ENCODE measurements at regions not wholly inside any gene's neighbourhood (a gene's known extent, or its start where the extent isn't known, plus 50 kb on each side); places are given as distances from the start of the nearest gene placed in this dataset.

DNA sequence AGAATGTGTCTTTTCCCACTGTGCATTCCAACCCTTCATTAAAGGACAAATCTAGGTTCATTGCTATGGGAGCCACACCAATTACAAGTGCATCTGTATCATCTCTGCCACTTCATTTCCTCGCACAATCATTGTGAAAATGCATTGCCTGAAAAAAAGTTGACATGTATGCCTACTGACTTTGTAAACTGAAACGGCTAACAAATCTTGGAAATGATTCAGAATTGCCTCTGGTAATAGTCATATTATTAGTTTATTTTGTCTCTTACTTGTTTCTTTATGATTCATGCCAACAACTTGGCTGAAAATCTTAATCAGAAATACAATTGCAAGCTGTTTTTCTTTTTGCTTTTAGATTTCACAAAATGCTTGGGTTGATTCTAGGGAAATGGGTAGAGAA lies 497.1 kb downstream of the ZIC1 start:
- Histone ChIP-seq H3K27ac (replicated peaks) (no peak overlapping the region), H3K27me3 (ENCODE audit: insufficient read depth, poor library complexity, severe bottlenecking) (no peaks in the 10 kb centered on the region), H3K4me3 (replicated peaks; ENCODE audit: insufficient read depth, low read length) (no peak overlapping the region)
- TF ChIP-seq, protein P1, sequence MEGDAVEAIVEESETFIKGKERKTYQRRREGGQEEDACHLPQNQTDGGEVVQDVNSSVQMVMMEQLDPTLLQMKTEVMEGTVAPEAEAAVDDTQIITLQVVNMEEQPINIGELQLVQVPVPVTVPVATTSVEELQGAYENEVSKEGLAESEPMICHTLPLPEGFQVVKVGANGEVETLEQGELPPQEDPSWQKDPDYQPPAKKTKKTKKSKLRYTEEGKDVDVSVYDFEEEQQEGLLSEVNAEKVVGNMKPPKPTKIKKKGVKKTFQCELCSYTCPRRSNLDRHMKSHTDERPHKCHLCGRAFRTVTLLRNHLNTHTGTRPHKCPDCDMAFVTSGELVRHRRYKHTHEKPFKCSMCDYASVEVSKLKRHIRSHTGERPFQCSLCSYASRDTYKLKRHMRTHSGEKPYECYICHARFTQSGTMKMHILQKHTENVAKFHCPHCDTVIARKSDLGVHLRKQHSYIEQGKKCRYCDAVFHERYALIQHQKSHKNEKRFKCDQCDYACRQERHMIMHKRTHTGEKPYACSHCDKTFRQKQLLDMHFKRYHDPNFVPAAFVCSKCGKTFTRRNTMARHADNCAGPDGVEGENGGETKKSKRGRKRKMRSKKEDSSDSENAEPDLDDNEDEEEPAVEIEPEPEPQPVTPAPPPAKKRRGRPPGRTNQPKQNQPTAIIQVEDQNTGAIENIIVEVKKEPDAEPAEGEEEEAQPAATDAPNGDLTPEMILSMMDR (IDR thresholded peaks at IDR 0.05; ENCODE audit: insufficient read depth, low read length), result no peak
- TF ChIP-seq, protein P2, sequence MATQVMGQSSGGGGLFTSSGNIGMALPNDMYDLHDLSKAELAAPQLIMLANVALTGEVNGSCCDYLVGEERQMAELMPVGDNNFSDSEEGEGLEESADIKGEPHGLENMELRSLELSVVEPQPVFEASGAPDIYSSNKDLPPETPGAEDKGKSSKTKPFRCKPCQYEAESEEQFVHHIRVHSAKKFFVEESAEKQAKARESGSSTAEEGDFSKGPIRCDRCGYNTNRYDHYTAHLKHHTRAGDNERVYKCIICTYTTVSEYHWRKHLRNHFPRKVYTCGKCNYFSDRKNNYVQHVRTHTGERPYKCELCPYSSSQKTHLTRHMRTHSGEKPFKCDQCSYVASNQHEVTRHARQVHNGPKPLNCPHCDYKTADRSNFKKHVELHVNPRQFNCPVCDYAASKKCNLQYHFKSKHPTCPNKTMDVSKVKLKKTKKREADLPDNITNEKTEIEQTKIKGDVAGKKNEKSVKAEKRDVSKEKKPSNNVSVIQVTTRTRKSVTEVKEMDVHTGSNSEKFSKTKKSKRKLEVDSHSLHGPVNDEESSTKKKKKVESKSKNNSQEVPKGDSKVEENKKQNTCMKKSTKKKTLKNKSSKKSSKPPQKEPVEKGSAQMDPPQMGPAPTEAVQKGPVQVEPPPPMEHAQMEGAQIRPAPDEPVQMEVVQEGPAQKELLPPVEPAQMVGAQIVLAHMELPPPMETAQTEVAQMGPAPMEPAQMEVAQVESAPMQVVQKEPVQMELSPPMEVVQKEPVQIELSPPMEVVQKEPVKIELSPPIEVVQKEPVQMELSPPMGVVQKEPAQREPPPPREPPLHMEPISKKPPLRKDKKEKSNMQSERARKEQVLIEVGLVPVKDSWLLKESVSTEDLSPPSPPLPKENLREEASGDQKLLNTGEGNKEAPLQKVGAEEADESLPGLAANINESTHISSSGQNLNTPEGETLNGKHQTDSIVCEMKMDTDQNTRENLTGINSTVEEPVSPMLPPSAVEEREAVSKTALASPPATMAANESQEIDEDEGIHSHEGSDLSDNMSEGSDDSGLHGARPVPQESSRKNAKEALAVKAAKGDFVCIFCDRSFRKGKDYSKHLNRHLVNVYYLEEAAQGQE (IDR thresholded peaks at IDR 0.05; ENCODE audit: insufficient replicate concordance, low read depth), result no peak
- TF ChIP-seq POLR2AphosphoS5 (IDR thresholded peaks at IDR 0.05; ENCODE audit: low read depth) (no peak), GABPA (IDR thresholded peaks at IDR 0.05; ENCODE audit: low read depth) (no peak), SPI1 (IDR thresholded peaks at IDR 0.05; ENCODE audit: borderline replicate concordance, low read depth) (no peak)
- no peak for DNase-seq (ENCODE audit: low read depth in 1 of 2, low spot score in 1 of 2)

DNA sequence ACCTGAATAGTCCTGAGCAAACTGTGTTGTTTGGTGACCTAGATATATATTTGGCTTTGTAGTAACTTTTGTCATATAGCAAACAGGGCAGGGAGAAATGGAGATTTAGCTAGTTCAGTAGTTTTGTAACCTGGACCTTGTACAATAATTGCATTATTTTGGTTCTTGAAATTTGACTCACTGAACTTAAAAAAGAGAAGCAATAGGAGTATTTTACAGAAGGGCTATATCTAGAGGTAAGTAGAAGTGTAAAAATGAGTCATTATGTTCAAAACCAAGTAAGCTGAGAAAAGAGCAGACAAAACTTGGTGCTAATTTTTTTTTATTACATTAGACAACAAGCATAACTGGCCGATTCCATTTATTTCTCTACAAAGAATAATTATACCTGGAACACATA lies 505.4 kb downstream of the ZIC1 start:
- TF ChIP-seq, protein P2 (IDR thresholded peaks at IDR 0.05; ENCODE audit: insufficient replicate concordance, low read depth), result no peak
- TF ChIP-seq SPI1 (IDR thresholded peaks at IDR 0.05; ENCODE audit: borderline replicate concordance, low read depth), result no peak
- TF ChIP-seq GABPA (IDR thresholded peaks at IDR 0.05; ENCODE audit: low read depth), result no peak
- TF ChIP-seq, protein P1 (IDR thresholded peaks at IDR 0.05; ENCODE audit: insufficient read depth, low read length), result no peak
- no peak for TF ChIP-seq POLR2AphosphoS5 (IDR thresholded peaks at IDR 0.05; ENCODE audit: low read depth)
- no peak overlapping the region for H3K4me3 ChIP-seq (replicated peaks; ENCODE audit: insufficient read depth, low read length)
- no peak overlapping the region for H3K27ac ChIP-seq (replicated peaks)
- no peaks in the 10 kb centered on the region for H3K27me3 ChIP-seq (ENCODE audit: insufficient read depth, poor library complexity, severe bottlenecking)
- no peak for DNase-seq (ENCODE audit: low read depth in 1 of 2, low spot score in 1 of 2)

DNA sequence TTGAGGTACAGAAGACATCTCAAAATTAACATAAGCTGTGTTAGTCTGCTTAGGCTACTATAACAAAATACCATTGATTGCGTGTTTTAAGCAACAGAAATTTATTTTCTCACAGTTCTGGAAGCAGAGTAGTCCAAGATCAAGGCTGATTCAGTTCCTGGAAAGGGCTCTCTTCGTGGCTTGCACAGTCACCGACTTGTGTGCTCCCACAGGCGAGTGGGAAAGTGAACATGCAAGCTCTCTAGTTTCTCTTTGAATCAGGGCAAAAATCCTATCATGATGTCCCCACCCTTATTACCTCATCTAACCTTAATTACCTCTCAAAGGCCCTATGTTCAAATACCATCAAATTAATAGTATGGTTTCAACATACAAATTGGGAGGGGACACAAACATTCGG lies 505.9 kb downstream of the ZIC1 start:
- H3K27ac ChIP-seq (replicated peaks), result no peak overlapping the region
- no peak for DNase-seq (ENCODE audit: low read depth in 1 of 2, low spot score in 1 of 2)
- TF ChIP-seq SPI1 (IDR thresholded peaks at IDR 0.05; ENCODE audit: borderline replicate concordance, low read depth) (no peak), GABPA (IDR thresholded peaks at IDR 0.05; ENCODE audit: low read depth) (no peak), POLR2AphosphoS5 (IDR thresholded peaks at IDR 0.05; ENCODE audit: low read depth) (no peak)
- TF ChIP-seq, protein P2 (IDR thresholded peaks at IDR 0.05; ENCODE audit: insufficient replicate concordance, low read depth), result no peak
- TF ChIP-seq, protein P1 (IDR thresholded peaks at IDR 0.05; ENCODE audit: insufficient read depth, low read length), result no peak

More for the DNA sequence above, 505.9 kb downstream of the ZIC1 start:
- H3K4me3 ChIP-seq (replicated peaks; ENCODE audit: insufficient read depth, low read length), result no peak overlapping the region
- no peaks in the 10 kb centered on the region for H3K27me3 ChIP-seq (ENCODE audit: insufficient read depth, poor library complexity, severe bottlenecking)

All from HL-60 (cell line).